Natural killer cell (primary cell): ENCODE measurements at regions not wholly inside any gene's neighbourhood (a gene's known extent, or its start where the extent isn't known, plus 50 kb on each side); places are given as distances from the start of the nearest gene placed in this dataset.

Source experiments
- ATAC-seq, 3 donors: fragments of 150-1000 bp in 2 of 3; fragments of 200-7000 bp in 1 of 3; cut with Tn5 transposase; 1 replicate in 1 of 3; 2 replicates in 2 of 3; pipeline ENCODE4 v1.10.0; 2021; ENCODE audit warnings: mild to moderate bottlenecking in 2 of 3, moderate library complexity in 2 of 3
- DNase-seq, 2 donors: peaks; one replicate each; pipeline versions ENCODE4 v3.0.0 to v3.0.0-alpha.2; 2013 to 2021; ENCODE audit warnings: mixed read lengths in 1 of 2
- H3K27ac ChIP-seq: one replicate; pipeline ENCODE4 v1.5.1; 2013; ENCODE audit warnings: mild to moderate bottlenecking, low read length
- H3K27me3 ChIP-seq: one replicate; pipeline ENCODE4 v1.6.1; 2013; ENCODE audit warnings: low read length; ENCODE audit not compliant: control insufficient read depth, insufficient read depth
- H3K36me3 ChIP-seq: one replicate; pipeline ENCODE4 v1.6.1; 2013; ENCODE audit warnings: low read length; ENCODE audit not compliant: control insufficient read depth, insufficient read depth
- H3K4me1 ChIP-seq: one replicate; pipeline ENCODE4 v1.6.1; 2013; ENCODE audit warnings: low read length; ENCODE audit not compliant: control insufficient read depth, insufficient read depth
- H3K4me3 ChIP-seq: one replicate; pipeline ENCODE4 v1.5.1; 2013; ENCODE audit warnings: low read length
- H3K9me3 ChIP-seq: one replicate; pipeline ENCODE4 v1.6.1; 2013; ENCODE audit warnings: low read length; ENCODE audit not compliant: control insufficient read depth, insufficient read depth
- H3K27ac Mint-ChIP-seq, 2 donors: one replicate each; pipeline ENCODE4 v1.8.0; 2022; ENCODE audit warnings: mild to moderate bottlenecking in 2 of 2, mixed read lengths in 2 of 2, moderate library complexity in 1 of 2
- H3K27me3 Mint-ChIP-seq, 2 donors: one replicate each; pipeline ENCODE4 v1.8.0; 2022; ENCODE audit warnings: low read depth in 2 of 2, mixed read lengths in 2 of 2
- H3K36me3 Mint-ChIP-seq: one replicate; pipeline ENCODE4 v1.8.0; 2022; ENCODE audit warnings: mixed read lengths
- H3K4me1 Mint-ChIP-seq, 2 donors: one replicate each; pipeline ENCODE4 v1.8.0; 2022; ENCODE audit warnings: mixed read lengths in 2 of 2
- H3K4me3 Mint-ChIP-seq: one replicate; pipeline ENCODE4 v1.8.0; 2022; ENCODE audit warnings: mild to moderate bottlenecking, moderate library complexity, mixed read lengths
- H3K9me3 Mint-ChIP-seq, 2 donors: one replicate each; pipeline ENCODE4 v1.8.0; 2022; ENCODE audit warnings: mixed read lengths in 2 of 2
- WGBS: methylation state at CpG from one replicate; pipeline ENCODE4 v1.1.7; 2013; ENCODE audit warnings: missing lambda C conversion rate; ENCODE audit not compliant: insufficient coverage; 5-methylcytosine and 5-hydroxymethylcytosine counted together
- intact Hi-C: fragments of 100-400 bp; cut with micrococcal nuclease; formaldehyde crosslinking; loops from one replicate; pipeline ENCODE4 v1.14.2; 2022
- TF ChIP-seq, protein P1 (sequence below): fragments of 200-600 bp; IDR thresholded peaks from one replicate; pipeline ENCODE4 v1.8.0; 2022; ENCODE audit warnings: antibody characterized with exemption

DNA sequence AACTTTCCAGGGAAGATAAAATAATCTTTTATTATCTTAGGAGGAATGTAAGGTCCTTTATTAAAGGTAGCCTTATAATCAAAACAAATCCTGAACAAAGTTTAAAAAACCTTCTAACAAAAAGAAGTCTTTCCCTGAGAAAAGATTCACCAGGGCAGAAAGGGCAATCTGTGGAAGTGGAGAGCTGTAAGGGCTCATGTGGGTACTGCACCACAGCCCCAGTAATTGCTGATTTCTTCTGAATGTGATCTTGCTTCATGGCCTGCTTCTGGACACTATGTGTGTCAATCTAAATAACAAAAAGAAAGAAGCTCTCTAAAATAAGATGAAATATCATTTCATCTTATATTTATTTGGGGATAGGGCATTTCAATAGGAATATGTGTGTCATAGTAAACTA, 1501.6 kb downstream of the OTOL1 start:
- peaks cover 14 to 27% of the 10 kb centered on the region in 2 donors for H3K9me3 Mint-ChIP-seq
- no peak for ATAC-seq
- Histone ChIP-seq H3K27ac (no peak overlapping the region), H3K9me3 (no peaks in the 10 kb centered on the region), H3K36me3 (no peaks in the 10 kb centered on the region), H3K4me1 (no peaks in the 10 kb centered on the region), H3K4me3 (no peak overlapping the region), H3K27me3 (no peaks in the 10 kb centered on the region)
- DNase-seq = no peak
- no peak overlapping the region for H3K27ac Mint-ChIP-seq
- H3K27me3 Mint-ChIP-seq = no peaks in the 10 kb centered on the region
- H3K4me3 Mint-ChIP-seq = no peak overlapping the region
- H3K4me1 Mint-ChIP-seq = no peaks in the 10 kb centered on the region
- intact Hi-C loops = loop anchor here (1.0 kb wide), 1 partner anchor 8 kb away; no protein-coding TSS in a partner anchor
- no peaks in the 10 kb centered on the region for H3K36me3 Mint-ChIP-seq
- TF ChIP-seq, protein P1, sequence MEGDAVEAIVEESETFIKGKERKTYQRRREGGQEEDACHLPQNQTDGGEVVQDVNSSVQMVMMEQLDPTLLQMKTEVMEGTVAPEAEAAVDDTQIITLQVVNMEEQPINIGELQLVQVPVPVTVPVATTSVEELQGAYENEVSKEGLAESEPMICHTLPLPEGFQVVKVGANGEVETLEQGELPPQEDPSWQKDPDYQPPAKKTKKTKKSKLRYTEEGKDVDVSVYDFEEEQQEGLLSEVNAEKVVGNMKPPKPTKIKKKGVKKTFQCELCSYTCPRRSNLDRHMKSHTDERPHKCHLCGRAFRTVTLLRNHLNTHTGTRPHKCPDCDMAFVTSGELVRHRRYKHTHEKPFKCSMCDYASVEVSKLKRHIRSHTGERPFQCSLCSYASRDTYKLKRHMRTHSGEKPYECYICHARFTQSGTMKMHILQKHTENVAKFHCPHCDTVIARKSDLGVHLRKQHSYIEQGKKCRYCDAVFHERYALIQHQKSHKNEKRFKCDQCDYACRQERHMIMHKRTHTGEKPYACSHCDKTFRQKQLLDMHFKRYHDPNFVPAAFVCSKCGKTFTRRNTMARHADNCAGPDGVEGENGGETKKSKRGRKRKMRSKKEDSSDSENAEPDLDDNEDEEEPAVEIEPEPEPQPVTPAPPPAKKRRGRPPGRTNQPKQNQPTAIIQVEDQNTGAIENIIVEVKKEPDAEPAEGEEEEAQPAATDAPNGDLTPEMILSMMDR = no peak

DNA sequence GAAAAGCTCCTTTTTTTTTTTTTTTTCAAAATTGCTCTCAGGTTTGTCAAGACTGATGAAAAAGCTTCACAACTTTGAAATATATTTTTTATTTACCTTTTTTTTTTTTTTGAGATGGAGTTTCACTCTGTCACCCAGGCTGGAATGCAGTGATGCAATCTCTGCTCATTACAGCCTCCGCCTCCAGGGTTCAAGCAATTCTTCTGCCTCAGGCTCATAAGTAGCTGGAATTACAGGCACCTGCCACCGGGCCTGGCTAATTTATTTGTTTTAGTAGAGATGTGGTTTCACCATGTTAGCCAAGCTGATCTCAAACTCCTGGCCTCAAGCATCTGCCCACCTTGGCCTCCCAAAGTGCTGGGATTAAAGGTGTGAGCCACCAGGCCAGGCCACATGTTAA, 1515.0 kb downstream of the OTOL1 start:
- Mint-ChIP-seq H3K4me3 (no peak overlapping the region), H3K27me3 (no peaks in the 10 kb centered on the region), H3K27ac (no peak overlapping the region), H3K4me1 (no peaks in the 10 kb centered on the region), H3K36me3 (no peaks in the 10 kb centered on the region), H3K9me3 (peaks cover 12 to 17% of the 10 kb centered on the region in 2 donors)
- Histone ChIP-seq H3K4me1 (no peaks in the 10 kb centered on the region), H3K27ac (no peak overlapping the region), H3K4me3 (no peak overlapping the region), H3K36me3 (no peaks in the 10 kb centered on the region), H3K27me3 (no peaks in the 10 kb centered on the region), H3K9me3 (peaks cover 3% of the 10 kb centered on the region)
- no peak for DNase-seq
- TF ChIP-seq, protein P1 = no peak
- WGBS = 85% methylated on average over 2 of the region's 2 CpGs
- no peak for ATAC-seq
- intact Hi-C loops = no loop called here

GRCh38 chr3:163016251-163016650, 1519.6 kb downstream of the OTOL1 start:
- no peak overlapping the region for H3K4me3 Mint-ChIP-seq
- Histone ChIP-seq H3K4me3 (no peak overlapping the region), H3K36me3 (no peaks in the 10 kb centered on the region), H3K4me1 (no peaks in the 10 kb centered on the region), H3K27me3 (no peaks in the 10 kb centered on the region), H3K9me3 (peaks cover 9% of the 10 kb centered on the region), H3K27ac (no peak overlapping the region)
- no peaks in the 10 kb centered on the region for H3K4me1 Mint-ChIP-seq
- DNase-seq (no peak), ATAC-seq (no peak)
- H3K27ac Mint-ChIP-seq = no peak overlapping the region
- H3K27me3 Mint-ChIP-seq = no peaks in the 10 kb centered on the region
- peaks cover 5 to 10% of the 10 kb centered on the region in 2 donors for H3K9me3 Mint-ChIP-seq
- 69% methylated on average over 1 of the region's 1 CpG for WGBS
- TF ChIP-seq, protein P1 = no peak
- intact Hi-C loops = no loop called here
- H3K36me3 Mint-ChIP-seq = no peaks in the 10 kb centered on the region

- TF ChIP-seq, protein P1 = no peak
- Histone ChIP-seq H3K9me3 (peaks cover 6% of the 10 kb centered on the region), H3K4me3 (no peak overlapping the region), H3K4me1 (no peaks in the 10 kb centered on the region), H3K36me3 (no peaks in the 10 kb centered on the region), H3K27ac (no peak overlapping the region), H3K27me3 (no peaks in the 10 kb centered on the region)
- H3K27ac Mint-ChIP-seq = no peak overlapping the region
- no peaks in the 10 kb centered on the region for H3K36me3 Mint-ChIP-seq
- no peak for DNase-seq
- no peaks in the 10 kb centered on the region for H3K27me3 Mint-ChIP-seq
- peaks cover 7 to 10% of the 10 kb centered on the region in 2 donors for H3K9me3 Mint-ChIP-seq
- no CpG with 5 or more reads among the region's 1 CpG for WGBS
- ATAC-seq = no peak
- intact Hi-C loops = no loop called here
- no peak overlapping the region for H3K4me3 Mint-ChIP-seq
- no peaks in the 10 kb centered on the region for H3K4me1 Mint-ChIP-seq
Measured at GRCh38 chr3:163018067-163018466, 1521.5 kb downstream of the OTOL1 start.
